NCI-H2107 (cell line): ENCODE measurements at regions not wholly inside any gene's neighbourhood (a gene's known extent, or its start where the extent isn't known, plus 50 kb on each side); places are given as distances from the start of the nearest gene placed in this dataset.

Experiments used
- DNase-seq: peaks from one replicate; lab custom pipeline; 2025; lab: John Stamatoyannopoulos, UW

- no peak for DNase-seq
These were observed 211.6 kb upstream of the POU3F1 start for GRCh38 chr1:38258085-38258627.

- no peak for DNase-seq
These were observed 210.8 kb upstream of the POU3F1 start for GRCh38 chr1:38257374-38257773.

- no peak for DNase-seq
These were observed 209.5 kb upstream of the POU3F1 start for GRCh38 chr1:38256072-38256471.

- DNase-seq = no peak
These were observed 206.7 kb upstream of the POU3F1 start for GRCh38 chr1:38253314-38253713.

- DNase-seq = no peak
These were observed 203.8 kb upstream of the POU3F1 start for GRCh38 chr1:38250356-38250755.

- DNase-seq = no peak
These were observed 202.4 kb upstream of the POU3F1 start for GRCh38 chr1:38249001-38249400.

GRCh38 chr1:38246955-38247952 lies 200.7 kb upstream of the POU3F1 start:
- DNase-seq = no peak

GRCh38 chr1:38244218-38244845 lies 197.7 kb upstream of the POU3F1 start:
- DNase-seq = no peak

- DNase-seq = no peak
These were observed 196.5 kb upstream of the POU3F1 start for GRCh38 chr1:38243106-38243505.

- DNase-seq = no peak
These were observed 195.9 kb upstream of the POU3F1 start for GRCh38 chr1:38242506-38242905.

- no peak for DNase-seq
These were observed 195.2 kb upstream of the POU3F1 start for GRCh38 chr1:38241594-38242334.

GRCh38 chr1:38240618-38241017 lies 194.0 kb upstream of the POU3F1 start:
- DNase-seq = no peak

GRCh38 chr1:38239258-38239835 lies 192.8 kb upstream of the POU3F1 start:
- DNase-seq = no peak

GRCh38 chr1:38238294-38238693 lies 191.7 kb upstream of the POU3F1 start:
- DNase-seq = no peak

GRCh38 chr1:38235705-38236104 lies 189.1 kb upstream of the POU3F1 start:
- DNase-seq = no peak

- DNase-seq = no peak
These were observed 185.3 kb upstream of the POU3F1 start for GRCh38 chr1:38231941-38232340.

GRCh38 chr1:38228718-38229117 lies 182.1 kb upstream of the POU3F1 start:
- no peak for DNase-seq

- DNase-seq = no peak
These were observed 179.2 kb upstream of the POU3F1 start for GRCh38 chr1:38225745-38226144.

- DNase-seq = no peak
These were observed 176.8 kb upstream of the POU3F1 start for GRCh38 chr1:38223391-38223790.

- DNase-seq = no peak
These were observed 176.3 kb upstream of the POU3F1 start for GRCh38 chr1:38222891-38223290.

GRCh38 chr1:38221006-38221649 lies 174.5 kb upstream of the POU3F1 start:
- DNase-seq = no peak
